DND-41 (cell line): ENCODE measurements at regions not wholly inside any gene's neighbourhood (a gene's known extent, or its start where the extent isn't known, plus 50 kb on each side); places are given as distances from the start of the nearest gene placed in this dataset.

Experiments used
- ATAC-seq: fragments of 200-7000 bp; cut with Tn5 transposase; 3 replicates; pipeline ENCODE4 v1.9.1; 2021; ENCODE audit warnings: low read depth; ENCODE audit not compliant: insufficient read depth
- DNase-seq: peaks from one replicate; pipeline ENCODE4 v3.0.0-alpha.2; 2020
- H2AFZ ChIP-seq: 2 replicates; pipeline ENCODE4 v1.6.0; 2012; ENCODE audit warnings: low read depth, low read length
- H3K27ac ChIP-seq: 2 replicates; pipeline ENCODE4 v1.5.1; 2012; ENCODE audit warnings: low read length, inconsistent platforms
- H3K27me3 ChIP-seq: fragments of 200-600 bp; sonication (generic); 2 replicates; pipeline ENCODE4 v1.6.0; 2012; ENCODE audit warnings: low read length, mild to moderate bottlenecking, inconsistent platforms; ENCODE audit not compliant: insufficient read depth, poor library complexity
- H3K36me3 ChIP-seq: 2 replicates; pipeline ENCODE4 v1.5.1; 2012; ENCODE audit warnings: low read length, inconsistent platforms; ENCODE audit not compliant: insufficient read depth
- H3K4me1 ChIP-seq: 2 replicates; pipeline ENCODE4 v1.5.1; 2012; ENCODE audit warnings: mild to moderate bottlenecking, low read length; ENCODE audit not compliant: insufficient read depth
- H3K4me2 ChIP-seq: 2 replicates; pipeline ENCODE4 v1.6.0; 2012; ENCODE audit warnings: mild to moderate bottlenecking, moderate library complexity, low read length, inconsistent platforms; ENCODE audit not compliant: insufficient read depth
- H3K4me3 ChIP-seq, 2 experiments: fragments of 200-600 bp in 1 of 2; shearing (Covaris generic) in 1 of 2; 2 replicates each; pipeline ENCODE4 v1.5.1; 2012 to 2016; ENCODE audit warnings: inconsistent platforms in 2 of 2, low read length in 2 of 2, mild to moderate bottlenecking in 2 of 2, low read depth in 1 of 2, moderate library complexity in 1 of 2
- H3K79me2 ChIP-seq: 2 replicates; pipeline ENCODE4 v1.6.0; 2012; ENCODE audit warnings: low read length, inconsistent platforms; ENCODE audit not compliant: insufficient read depth
- H3K9ac ChIP-seq: 2 replicates; pipeline ENCODE4 v1.6.0; 2012; ENCODE audit warnings: low read depth, mild to moderate bottlenecking, inconsistent platforms, low read length, moderate library complexity
- H3K9me3 ChIP-seq: 2 replicates; pipeline ENCODE4 v1.5.1; 2012; ENCODE audit warnings: low read length, moderate library complexity, mild to moderate bottlenecking, inconsistent platforms; ENCODE audit not compliant: insufficient read depth, severe bottlenecking
- H4K20me1 ChIP-seq: 2 replicates; pipeline ENCODE4 v1.6.0; 2012; ENCODE audit warnings: low read length; ENCODE audit not compliant: insufficient read depth
- EZH2 ChIP-seq: IDR thresholded peaks from 3 replicates; pipeline ENCODE4 v1.6.1; 2012; ENCODE audit warnings: borderline replicate concordance, low read depth, mild to moderate bottlenecking, moderate library complexity, low read length, inconsistent platforms; ENCODE audit not compliant: severe bottlenecking
- TF ChIP-seq, protein P1 (sequence below): IDR thresholded peaks from 2 replicates; pipeline ENCODE4 v1.5.1; 2012; ENCODE audit warnings: borderline replicate concordance, low read length, moderate library complexity, mild to moderate bottlenecking; ENCODE audit not compliant: poor library complexity, severe bottlenecking; ENCODE audit errors: extremely low read depth

DNA sequence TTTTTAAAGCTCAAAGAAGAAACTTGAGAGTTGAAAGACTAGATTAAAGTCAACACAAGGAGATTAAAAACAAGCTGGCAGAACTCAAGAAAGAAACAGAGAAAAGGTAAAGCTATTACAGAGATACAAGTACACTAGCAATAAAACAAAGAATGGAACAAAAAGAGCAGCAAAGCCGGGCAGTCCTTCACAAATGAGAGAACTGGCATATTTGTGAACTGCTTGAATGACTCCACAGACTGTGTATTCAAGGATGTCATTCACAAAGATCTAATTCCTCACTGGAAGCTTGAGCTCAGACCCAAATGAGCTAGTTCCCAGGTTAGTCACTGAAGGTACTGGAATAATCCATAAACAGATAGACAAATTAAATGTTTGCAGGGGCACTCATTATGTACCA, 318.0 kb downstream of the MYCN start:
- H3K4me3 ChIP-seq: no peak overlapping the region
- H3K9me3 ChIP-seq: no peaks in the 10 kb centered on the region
- H3K27ac ChIP-seq: no peak overlapping the region
- no peaks in the 10 kb centered on the region for H3K27me3 ChIP-seq
- DNase-seq (no peak), ATAC-seq (no peak)
- no peaks in the 10 kb centered on the region for H3K79me2 ChIP-seq
- peaks cover 11% of the 10 kb centered on the region for H3K4me1 ChIP-seq
- H3K4me2 ChIP-seq: no peak overlapping the region
- no peak for TF ChIP-seq EZH2
- TF ChIP-seq, protein P1, sequence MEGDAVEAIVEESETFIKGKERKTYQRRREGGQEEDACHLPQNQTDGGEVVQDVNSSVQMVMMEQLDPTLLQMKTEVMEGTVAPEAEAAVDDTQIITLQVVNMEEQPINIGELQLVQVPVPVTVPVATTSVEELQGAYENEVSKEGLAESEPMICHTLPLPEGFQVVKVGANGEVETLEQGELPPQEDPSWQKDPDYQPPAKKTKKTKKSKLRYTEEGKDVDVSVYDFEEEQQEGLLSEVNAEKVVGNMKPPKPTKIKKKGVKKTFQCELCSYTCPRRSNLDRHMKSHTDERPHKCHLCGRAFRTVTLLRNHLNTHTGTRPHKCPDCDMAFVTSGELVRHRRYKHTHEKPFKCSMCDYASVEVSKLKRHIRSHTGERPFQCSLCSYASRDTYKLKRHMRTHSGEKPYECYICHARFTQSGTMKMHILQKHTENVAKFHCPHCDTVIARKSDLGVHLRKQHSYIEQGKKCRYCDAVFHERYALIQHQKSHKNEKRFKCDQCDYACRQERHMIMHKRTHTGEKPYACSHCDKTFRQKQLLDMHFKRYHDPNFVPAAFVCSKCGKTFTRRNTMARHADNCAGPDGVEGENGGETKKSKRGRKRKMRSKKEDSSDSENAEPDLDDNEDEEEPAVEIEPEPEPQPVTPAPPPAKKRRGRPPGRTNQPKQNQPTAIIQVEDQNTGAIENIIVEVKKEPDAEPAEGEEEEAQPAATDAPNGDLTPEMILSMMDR: no peak
- H3K9ac ChIP-seq: no peak overlapping the region
- H3K36me3 ChIP-seq: no peaks in the 10 kb centered on the region
- H2AFZ ChIP-seq: no peak overlapping the region
- no peaks in the 10 kb centered on the region for H4K20me1 ChIP-seq

DNA sequence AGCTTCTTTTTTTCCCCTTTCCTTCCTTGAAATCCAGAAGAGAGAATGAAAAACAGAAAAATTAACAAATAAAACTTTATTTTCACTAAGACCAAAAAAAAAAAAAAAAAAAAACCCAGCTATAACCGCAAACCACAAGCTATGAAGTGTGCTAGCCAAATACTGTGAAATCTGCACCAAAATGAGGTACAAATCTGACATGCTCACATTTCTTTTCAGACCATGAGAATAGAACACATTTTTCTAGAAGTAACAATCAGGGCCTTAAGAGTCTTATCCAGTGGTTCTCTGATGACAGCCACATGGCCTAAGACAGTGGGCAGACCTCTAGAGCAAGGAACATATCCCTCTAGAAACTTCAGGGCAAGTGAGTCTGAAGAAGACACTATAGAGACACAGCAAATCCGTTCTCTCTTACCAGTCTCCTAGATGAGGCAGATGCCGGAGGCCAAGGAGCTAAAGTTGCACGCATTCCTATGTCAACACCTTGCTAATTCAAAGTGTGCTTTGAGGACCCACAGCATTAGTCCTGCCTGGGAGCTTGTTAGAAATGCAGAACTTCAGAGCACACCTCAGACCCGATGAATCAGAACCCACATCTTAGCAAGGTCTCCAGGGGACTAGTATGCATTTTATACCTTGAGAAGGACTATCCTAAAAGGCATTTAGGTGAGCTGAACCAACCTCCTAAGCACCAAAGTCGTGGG, 317.1 kb downstream of the MYCN start:
- H2AFZ ChIP-seq: no peak overlapping the region
- no peaks in the 10 kb centered on the region for H4K20me1 ChIP-seq
- H3K9me3 ChIP-seq: no peaks in the 10 kb centered on the region
- DNase-seq: no peak
- H3K27me3 ChIP-seq: no peaks in the 10 kb centered on the region
- H3K4me3 ChIP-seq: no peak overlapping the region
- no peak overlapping the region for H3K4me2 ChIP-seq
- H3K9ac ChIP-seq: no peak overlapping the region
- no peaks in the 10 kb centered on the region for H3K79me2 ChIP-seq
- peaks cover 11% of the 10 kb centered on the region for H3K4me1 ChIP-seq
- H3K36me3 ChIP-seq: no peaks in the 10 kb centered on the region
- no peak for TF ChIP-seq EZH2
- TF ChIP-seq, protein P1: no peak
- peak; percentile 56 for ATAC-seq
- H3K27ac ChIP-seq: no peak overlapping the region

DNA sequence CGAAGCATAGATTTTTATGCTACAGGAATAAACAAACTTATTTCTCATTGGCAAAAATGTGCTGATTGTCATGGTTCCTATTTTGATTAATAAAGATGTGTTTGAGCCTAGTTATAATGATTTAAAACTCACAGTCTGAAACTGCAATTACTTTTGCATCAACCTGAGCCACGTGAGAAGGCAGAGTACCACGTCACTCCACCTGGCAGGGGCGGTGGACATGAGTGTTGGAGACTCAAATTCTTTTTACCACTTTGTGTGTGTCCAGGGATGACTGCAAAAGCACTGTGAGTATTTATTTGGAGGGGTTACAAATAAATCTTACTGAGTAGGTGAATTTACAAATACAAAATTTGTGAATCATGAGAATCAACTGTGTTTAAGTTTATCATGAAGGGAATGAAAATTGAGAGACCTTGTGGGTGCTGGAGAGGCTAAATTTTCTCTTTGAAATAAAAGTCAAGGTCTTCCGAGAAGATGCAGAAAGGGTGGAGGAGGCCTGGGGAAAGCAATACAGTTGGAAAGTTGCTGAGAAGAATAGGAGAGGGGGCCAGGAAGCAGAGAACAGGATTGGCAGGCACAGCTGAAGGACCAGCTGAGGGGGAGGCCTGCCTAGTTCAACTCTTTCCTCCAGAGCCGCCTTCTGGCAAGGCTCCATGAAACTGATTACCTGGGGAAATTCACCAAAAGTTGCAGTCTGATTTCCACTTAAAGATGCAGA, 316.4 kb downstream of the MYCN start:
- TF ChIP-seq EZH2: no peak
- TF ChIP-seq, protein P1: no peak
- no peak for DNase-seq
- no peak overlapping the region for H3K4me2 ChIP-seq

More for the DNA sequence above, 316.4 kb downstream of the MYCN start:
- Histone ChIP-seq H4K20me1 (no peaks in the 10 kb centered on the region), H3K9me3 (no peaks in the 10 kb centered on the region), H3K4me3 (no peak overlapping the region), H3K9ac (no peak overlapping the region), H3K36me3 (no peaks in the 10 kb centered on the region), H3K4me1 (peaks cover 11% of the 10 kb centered on the region), H3K79me2 (no peaks in the 10 kb centered on the region), H3K27me3 (no peaks in the 10 kb centered on the region), H2AFZ (no peak overlapping the region), H3K27ac (no peak overlapping the region)
- ATAC-seq: peak; percentile 63
